ENCODE measurements at regions not wholly inside any gene's neighbourhood (a gene's known extent, or its start where the extent isn't known, plus 50 kb on each side); places are given as distances from the start of the nearest gene placed in this dataset.

- H3K36me3 Mint-ChIP-seq (ENCODE audit: low read depth) = no peaks in the 10 kb centered on the region
- H3K4me3 Mint-ChIP-seq (ENCODE audit: unreplicated experiment) = no peak overlapping the region
- no peak for TF ChIP-seq CTCF (IDR thresholded peaks at IDR 0.05)
- no peaks in the 10 kb centered on the region for H3K4me1 Mint-ChIP-seq (ENCODE audit: low read depth)
- no peak for DNase-seq (ENCODE audit: low spot score)
- H3K9me3 Mint-ChIP-seq (ENCODE audit: low read depth) = peaks cover 2% of the 10 kb centered on the region
- H3K27me3 Mint-ChIP-seq (ENCODE audit: low read depth) = no peaks in the 10 kb centered on the region
- no peak overlapping the region for H3K27ac Mint-ChIP-seq (ENCODE audit: unreplicated experiment)
Measured at GRCh38 chr13:86383151-86383550, 583.9 kb upstream of the SLITRK6 start.

- H3K27me3 Mint-ChIP-seq (ENCODE audit: low read depth) = no peaks in the 10 kb centered on the region
- no peaks in the 10 kb centered on the region for H3K4me1 Mint-ChIP-seq (ENCODE audit: low read depth)
- no peak for TF ChIP-seq CTCF (IDR thresholded peaks at IDR 0.05)
- DNase-seq (ENCODE audit: low spot score) = no peak
- no peaks in the 10 kb centered on the region for H3K36me3 Mint-ChIP-seq (ENCODE audit: low read depth)
- no peak overlapping the region for H3K27ac Mint-ChIP-seq (ENCODE audit: unreplicated experiment)
- no peak overlapping the region for H3K4me3 Mint-ChIP-seq (ENCODE audit: unreplicated experiment)
- H3K9me3 Mint-ChIP-seq (ENCODE audit: low read depth) = peaks cover 2% of the 10 kb centered on the region
Measured at GRCh38 chr13:86383561-86383960, 584.3 kb upstream of the SLITRK6 start.

- no peak for DNase-seq (ENCODE audit: low spot score)
- Mint-ChIP-seq H3K27ac (ENCODE audit: unreplicated experiment) (no peak overlapping the region), H3K36me3 (ENCODE audit: low read depth) (no peaks in the 10 kb centered on the region), H3K4me3 (ENCODE audit: unreplicated experiment) (no peak overlapping the region), H3K4me1 (ENCODE audit: low read depth) (no peaks in the 10 kb centered on the region), H3K27me3 (ENCODE audit: low read depth) (peaks cover 2% of the 10 kb centered on the region), H3K9me3 (ENCODE audit: low read depth) (no peaks in the 10 kb centered on the region)
- TF ChIP-seq CTCF (IDR thresholded peaks at IDR 0.05) = no peak
Measured at GRCh38 chr13:86397635-86398034, 598.4 kb upstream of the SLITRK6 start.

GRCh38 chr13:86399572-86399971 is 600.4 kb upstream of the SLITRK6 start:
- Mint-ChIP-seq H3K4me1 (ENCODE audit: low read depth) (no peaks in the 10 kb centered on the region), H3K9me3 (ENCODE audit: low read depth) (no peaks in the 10 kb centered on the region), H3K27ac (ENCODE audit: unreplicated experiment) (no peak overlapping the region), H3K4me3 (ENCODE audit: unreplicated experiment) (no peak overlapping the region), H3K36me3 (ENCODE audit: low read depth) (no peaks in the 10 kb centered on the region), H3K27me3 (ENCODE audit: low read depth) (no peaks in the 10 kb centered on the region)
- TF ChIP-seq CTCF (IDR thresholded peaks at IDR 0.05) = no peak
- no peak for DNase-seq (ENCODE audit: low spot score)

- Mint-ChIP-seq H3K9me3 (ENCODE audit: low read depth) (no peaks in the 10 kb centered on the region), H3K27ac (ENCODE audit: unreplicated experiment) (no peak overlapping the region), H3K27me3 (ENCODE audit: low read depth) (no peaks in the 10 kb centered on the region), H3K36me3 (ENCODE audit: low read depth) (no peaks in the 10 kb centered on the region), H3K4me3 (ENCODE audit: unreplicated experiment) (no peak overlapping the region), H3K4me1 (ENCODE audit: low read depth) (no peaks in the 10 kb centered on the region)
- no peak for TF ChIP-seq CTCF (IDR thresholded peaks at IDR 0.05)
- no peak for DNase-seq (ENCODE audit: low spot score)
Measured at GRCh38 chr13:86402500-86402899, 603.3 kb upstream of the SLITRK6 start.

Measured in chondrocyte (in vitro differentiated cells).